HCT116 (cell line): ENCODE measurements at regions not wholly inside any gene's neighbourhood (a gene's known extent, or its start where the extent isn't known, plus 50 kb on each side); places are given as distances from the start of the nearest gene placed in this dataset.

ENCODE experiments used
- CBX3 ChIP-seq: IDR thresholded peaks from 2 replicates; pipeline ENCODE4 v1.6.1; 2012; ENCODE audit warnings: low read depth
- MAX ChIP-seq: IDR thresholded peaks from 2 replicates; pipeline ENCODE4 v1.6.1; 2012
- POLR2A ChIP-seq: IDR thresholded peaks from 2 replicates; pipeline ENCODE4 v1.7.0; 2011; ENCODE audit warnings: borderline replicate concordance; ENCODE audit not compliant: insufficient read depth, insufficient read length; ENCODE audit errors: extremely low read depth
- ZNF274 ChIP-seq: fragments of 200-500 bp; sonication (Bioruptor generic); IDR thresholded peaks from 2 replicates; pipeline ENCODE4 v1.6.1; 2014; ENCODE audit warnings: mild to moderate bottlenecking, low read depth, low read length, inconsistent platforms
- TF ChIP-seq, protein P1 (sequence below), 3 experiments: fragments of 200-600 bp in 1 of 3; sonication (generic) in 1 of 3; IDR thresholded peaks in 2 of 3; conservative IDR thresholded peaks in 1 of 3; 2 replicates each; pipeline ENCODE4 v1.5.1; 2012 to 2017; ENCODE audit warnings: low read depth in 2 of 3, low read length in 2 of 3, antibody characterized with exemption in 1 of 3, borderline replicate concordance in 1 of 3, control low read depth in 1 of 3, mild to moderate bottlenecking in 1 of 3, mixed read lengths in 1 of 3, mixed run types in 1 of 3, moderate library complexity in 1 of 3; ENCODE audit not compliant: insufficient read depth in 1 of 3

GRCh38 chr2:122713800-122714199 is 958.3 kb downstream of the TSN start:
- TF ChIP-seq ZNF274 (no peak), POLR2A (no peak), MAX (no peak), CBX3 (no peak)
- TF ChIP-seq, protein P1, sequence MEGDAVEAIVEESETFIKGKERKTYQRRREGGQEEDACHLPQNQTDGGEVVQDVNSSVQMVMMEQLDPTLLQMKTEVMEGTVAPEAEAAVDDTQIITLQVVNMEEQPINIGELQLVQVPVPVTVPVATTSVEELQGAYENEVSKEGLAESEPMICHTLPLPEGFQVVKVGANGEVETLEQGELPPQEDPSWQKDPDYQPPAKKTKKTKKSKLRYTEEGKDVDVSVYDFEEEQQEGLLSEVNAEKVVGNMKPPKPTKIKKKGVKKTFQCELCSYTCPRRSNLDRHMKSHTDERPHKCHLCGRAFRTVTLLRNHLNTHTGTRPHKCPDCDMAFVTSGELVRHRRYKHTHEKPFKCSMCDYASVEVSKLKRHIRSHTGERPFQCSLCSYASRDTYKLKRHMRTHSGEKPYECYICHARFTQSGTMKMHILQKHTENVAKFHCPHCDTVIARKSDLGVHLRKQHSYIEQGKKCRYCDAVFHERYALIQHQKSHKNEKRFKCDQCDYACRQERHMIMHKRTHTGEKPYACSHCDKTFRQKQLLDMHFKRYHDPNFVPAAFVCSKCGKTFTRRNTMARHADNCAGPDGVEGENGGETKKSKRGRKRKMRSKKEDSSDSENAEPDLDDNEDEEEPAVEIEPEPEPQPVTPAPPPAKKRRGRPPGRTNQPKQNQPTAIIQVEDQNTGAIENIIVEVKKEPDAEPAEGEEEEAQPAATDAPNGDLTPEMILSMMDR (IDR thresholded peaks at IDR 0.05 in 2 of 3, conservative IDR thresholded peaks at IDR 0.05 in 1 of 3; ENCODE audit: borderline replicate concordance in 1 of 3, insufficient read depth in 1 of 3, low read depth in 2 of 3, low read length in 2 of 3), result no peak
